WI38 (cell line): ENCODE measurements at regions not wholly inside any gene's neighbourhood (a gene's known extent, or its start where the extent isn't known, plus 50 kb on each side); places are given as distances from the start of the nearest gene placed in this dataset.

Experiments
- H3K4me3 ChIP-seq: 2 replicates; pipeline ENCODE4 v1.5.1; 2011; ENCODE audit warnings: low read depth, mild to moderate bottlenecking, control low read depth, low read length
- TF ChIP-seq, protein P1 (sequence below): IDR thresholded peaks from 2 replicates; pipeline ENCODE4 v1.5.1; 2012; ENCODE audit warnings: low read depth, mild to moderate bottlenecking, control low read depth, low read length

- TF ChIP-seq, protein P1, sequence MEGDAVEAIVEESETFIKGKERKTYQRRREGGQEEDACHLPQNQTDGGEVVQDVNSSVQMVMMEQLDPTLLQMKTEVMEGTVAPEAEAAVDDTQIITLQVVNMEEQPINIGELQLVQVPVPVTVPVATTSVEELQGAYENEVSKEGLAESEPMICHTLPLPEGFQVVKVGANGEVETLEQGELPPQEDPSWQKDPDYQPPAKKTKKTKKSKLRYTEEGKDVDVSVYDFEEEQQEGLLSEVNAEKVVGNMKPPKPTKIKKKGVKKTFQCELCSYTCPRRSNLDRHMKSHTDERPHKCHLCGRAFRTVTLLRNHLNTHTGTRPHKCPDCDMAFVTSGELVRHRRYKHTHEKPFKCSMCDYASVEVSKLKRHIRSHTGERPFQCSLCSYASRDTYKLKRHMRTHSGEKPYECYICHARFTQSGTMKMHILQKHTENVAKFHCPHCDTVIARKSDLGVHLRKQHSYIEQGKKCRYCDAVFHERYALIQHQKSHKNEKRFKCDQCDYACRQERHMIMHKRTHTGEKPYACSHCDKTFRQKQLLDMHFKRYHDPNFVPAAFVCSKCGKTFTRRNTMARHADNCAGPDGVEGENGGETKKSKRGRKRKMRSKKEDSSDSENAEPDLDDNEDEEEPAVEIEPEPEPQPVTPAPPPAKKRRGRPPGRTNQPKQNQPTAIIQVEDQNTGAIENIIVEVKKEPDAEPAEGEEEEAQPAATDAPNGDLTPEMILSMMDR, result no peak
- H3K4me3 ChIP-seq, result no peak overlapping the region
These were observed 1525.9 kb upstream of the SLC10A2 start for GRCh38 chr13:104592127-104592526.

- TF ChIP-seq, protein P1, result no peak
These were observed 1520.0 kb upstream of the SLC10A2 start for GRCh38 chr13:104586051-104586746.

GRCh38 chr13:104584481-104584880 is 1518.3 kb upstream of the SLC10A2 start:
- TF ChIP-seq, protein P1, result no peak
- no peak overlapping the region for H3K4me3 ChIP-seq

More at GRCh38 chr13:104586051-104586746, 1520.0 kb upstream of the SLC10A2 start:
- H3K4me3 ChIP-seq, result peak overlapping the region; percentile 31

DNA sequence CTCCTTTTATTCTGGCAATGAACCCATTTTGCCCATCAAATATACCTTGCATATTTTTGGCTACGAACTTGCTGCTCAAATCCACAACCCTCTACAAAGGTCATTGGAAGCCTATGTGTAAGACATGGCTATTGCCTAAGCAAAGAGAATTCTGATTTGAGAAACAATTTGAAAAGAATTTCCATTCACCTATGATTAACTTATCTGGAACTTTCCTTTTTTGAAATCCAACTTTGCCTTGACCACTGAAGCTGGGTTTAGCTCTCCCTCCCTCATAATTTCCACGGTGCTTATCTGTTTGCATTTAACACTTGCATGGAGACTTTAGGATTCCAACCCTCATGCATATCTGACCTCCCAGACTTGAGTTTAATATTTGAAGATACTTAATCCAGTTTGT is 1514.7 kb upstream of the SLC10A2 start:
- TF ChIP-seq, protein P1, result no peak
- no peak overlapping the region for H3K4me3 ChIP-seq

GRCh38 chr13:104577071-104577815 is 1511.0 kb upstream of the SLC10A2 start:
- TF ChIP-seq, protein P1, result no peak
- H3K4me3 ChIP-seq, result no peak overlapping the region

GRCh38 chr13:104571893-104572229 is 1505.6 kb upstream of the SLC10A2 start:
- H3K4me3 ChIP-seq, result peak overlapping the region; percentile 27; the same call in 1 of the 2 replicates
- TF ChIP-seq, protein P1, result no peak
